GM23338 (cell line): ENCODE measurements at regions not wholly inside any gene's neighbourhood (a gene's known extent, or its start where the extent isn't known, plus 50 kb on each side); places are given as distances from the start of the nearest gene placed in this dataset.

ENCODE experiments used
- CREB1 ChIP-seq: fragments of 250-450 bp; sonication (Bioruptor Pico); IDR thresholded peaks from 2 replicates; pipeline ENCODE4 v1.5.0; 2020; ENCODE audit warnings: low read depth, mild to moderate bottlenecking, moderate library complexity
- EZH2 ChIP-seq: fragments of 200-600 bp; sonication (generic); IDR thresholded peaks from one replicate; pipeline ENCODE4 v1.8.0; 2017; ENCODE audit warnings: antibody characterized with exemption, mild to moderate bottlenecking, low read depth; ENCODE audit not compliant: unreplicated experiment
- EZH2phosphoT487 ChIP-seq: fragments of 200-600 bp; sonication (generic); IDR thresholded peaks from one replicate; pipeline ENCODE4 v1.8.1; 2018; ENCODE audit warnings: antibody characterized with exemption; ENCODE audit not compliant: unreplicated experiment
- JUNB ChIP-seq: IDR thresholded peaks from one replicate; pipeline ENCODE4 v1.6.1; 2016; ENCODE audit warnings: antibody characterized with exemption; ENCODE audit not compliant: unreplicated experiment
- POLR2AphosphoS5 ChIP-seq: IDR thresholded peaks from 2 replicates; pipeline ENCODE4 v1.6.1; 2016; ENCODE audit warnings: antibody characterized with exemption, low read depth
- ZNF114 ChIP-seq: fragments of 250-450 bp; sonication (Bioruptor Pico); IDR thresholded peaks from 2 replicates; pipeline ENCODE4 v1.5.0; 2020; ENCODE audit warnings: mild to moderate bottlenecking, moderate library complexity
- TF ChIP-seq, protein P1 (sequence below), 2 experiments: fragments of 200-600 bp in 1 of 2; sonication (generic) in 1 of 2; conservative IDR thresholded peaks; 2 replicates each; pipeline versions ENCODE4 v1.5.1 to v1.6.1; 2016 to 2017; ENCODE audit warnings: antibody characterized with exemption in 2 of 2, low read depth in 2 of 2, mild to moderate bottlenecking in 2 of 2, moderate library complexity in 1 of 2
- TF ChIP-seq, protein P2 (sequence below): IDR thresholded peaks from one replicate; pipeline ENCODE4 v1.6.1; 2018; ENCODE audit warnings: antibody characterized with exemption; ENCODE audit not compliant: unreplicated experiment
- TF ChIP-seq, protein P3 (sequence below): IDR thresholded peaks from 2 replicates; pipeline ENCODE4 v1.6.1; 2016; ENCODE audit warnings: antibody characterized with exemption

DNA sequence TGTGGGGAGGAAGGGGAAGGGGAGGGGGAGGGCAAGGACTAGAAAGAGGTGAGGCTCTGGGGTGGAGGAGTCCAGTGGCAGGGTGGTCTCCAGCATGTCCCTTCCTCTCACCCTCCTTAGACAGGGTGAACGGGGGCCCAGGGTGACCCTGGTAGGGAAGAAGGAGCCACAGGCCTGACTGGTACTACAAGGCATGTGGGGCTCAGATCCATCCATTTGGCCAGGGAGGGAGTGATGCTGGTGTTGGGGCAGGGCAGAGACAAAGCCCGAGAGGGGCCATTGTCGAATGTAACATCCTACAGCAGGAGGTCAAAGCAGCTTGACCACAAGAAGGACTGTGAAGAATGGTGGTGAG lies 69.0 kb upstream of the SHISAL1 start:
- TF ChIP-seq, protein P1, sequence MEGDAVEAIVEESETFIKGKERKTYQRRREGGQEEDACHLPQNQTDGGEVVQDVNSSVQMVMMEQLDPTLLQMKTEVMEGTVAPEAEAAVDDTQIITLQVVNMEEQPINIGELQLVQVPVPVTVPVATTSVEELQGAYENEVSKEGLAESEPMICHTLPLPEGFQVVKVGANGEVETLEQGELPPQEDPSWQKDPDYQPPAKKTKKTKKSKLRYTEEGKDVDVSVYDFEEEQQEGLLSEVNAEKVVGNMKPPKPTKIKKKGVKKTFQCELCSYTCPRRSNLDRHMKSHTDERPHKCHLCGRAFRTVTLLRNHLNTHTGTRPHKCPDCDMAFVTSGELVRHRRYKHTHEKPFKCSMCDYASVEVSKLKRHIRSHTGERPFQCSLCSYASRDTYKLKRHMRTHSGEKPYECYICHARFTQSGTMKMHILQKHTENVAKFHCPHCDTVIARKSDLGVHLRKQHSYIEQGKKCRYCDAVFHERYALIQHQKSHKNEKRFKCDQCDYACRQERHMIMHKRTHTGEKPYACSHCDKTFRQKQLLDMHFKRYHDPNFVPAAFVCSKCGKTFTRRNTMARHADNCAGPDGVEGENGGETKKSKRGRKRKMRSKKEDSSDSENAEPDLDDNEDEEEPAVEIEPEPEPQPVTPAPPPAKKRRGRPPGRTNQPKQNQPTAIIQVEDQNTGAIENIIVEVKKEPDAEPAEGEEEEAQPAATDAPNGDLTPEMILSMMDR (conservative IDR thresholded peaks at IDR 0.05; ENCODE audit: low read depth in 2 of 2) = no peak
- TF ChIP-seq ZNF114 (CRISPR knock-in tag) = no peak
- TF ChIP-seq, protein P2, sequence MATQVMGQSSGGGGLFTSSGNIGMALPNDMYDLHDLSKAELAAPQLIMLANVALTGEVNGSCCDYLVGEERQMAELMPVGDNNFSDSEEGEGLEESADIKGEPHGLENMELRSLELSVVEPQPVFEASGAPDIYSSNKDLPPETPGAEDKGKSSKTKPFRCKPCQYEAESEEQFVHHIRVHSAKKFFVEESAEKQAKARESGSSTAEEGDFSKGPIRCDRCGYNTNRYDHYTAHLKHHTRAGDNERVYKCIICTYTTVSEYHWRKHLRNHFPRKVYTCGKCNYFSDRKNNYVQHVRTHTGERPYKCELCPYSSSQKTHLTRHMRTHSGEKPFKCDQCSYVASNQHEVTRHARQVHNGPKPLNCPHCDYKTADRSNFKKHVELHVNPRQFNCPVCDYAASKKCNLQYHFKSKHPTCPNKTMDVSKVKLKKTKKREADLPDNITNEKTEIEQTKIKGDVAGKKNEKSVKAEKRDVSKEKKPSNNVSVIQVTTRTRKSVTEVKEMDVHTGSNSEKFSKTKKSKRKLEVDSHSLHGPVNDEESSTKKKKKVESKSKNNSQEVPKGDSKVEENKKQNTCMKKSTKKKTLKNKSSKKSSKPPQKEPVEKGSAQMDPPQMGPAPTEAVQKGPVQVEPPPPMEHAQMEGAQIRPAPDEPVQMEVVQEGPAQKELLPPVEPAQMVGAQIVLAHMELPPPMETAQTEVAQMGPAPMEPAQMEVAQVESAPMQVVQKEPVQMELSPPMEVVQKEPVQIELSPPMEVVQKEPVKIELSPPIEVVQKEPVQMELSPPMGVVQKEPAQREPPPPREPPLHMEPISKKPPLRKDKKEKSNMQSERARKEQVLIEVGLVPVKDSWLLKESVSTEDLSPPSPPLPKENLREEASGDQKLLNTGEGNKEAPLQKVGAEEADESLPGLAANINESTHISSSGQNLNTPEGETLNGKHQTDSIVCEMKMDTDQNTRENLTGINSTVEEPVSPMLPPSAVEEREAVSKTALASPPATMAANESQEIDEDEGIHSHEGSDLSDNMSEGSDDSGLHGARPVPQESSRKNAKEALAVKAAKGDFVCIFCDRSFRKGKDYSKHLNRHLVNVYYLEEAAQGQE = no peak
- TF ChIP-seq CREB1 (CRISPR knock-in tag) = no peak
- no peak for TF ChIP-seq POLR2AphosphoS5
- TF ChIP-seq EZH2phosphoT487 = no peak
- TF ChIP-seq JUNB = no peak
- TF ChIP-seq EZH2 = no peak
- TF ChIP-seq, protein P3, sequence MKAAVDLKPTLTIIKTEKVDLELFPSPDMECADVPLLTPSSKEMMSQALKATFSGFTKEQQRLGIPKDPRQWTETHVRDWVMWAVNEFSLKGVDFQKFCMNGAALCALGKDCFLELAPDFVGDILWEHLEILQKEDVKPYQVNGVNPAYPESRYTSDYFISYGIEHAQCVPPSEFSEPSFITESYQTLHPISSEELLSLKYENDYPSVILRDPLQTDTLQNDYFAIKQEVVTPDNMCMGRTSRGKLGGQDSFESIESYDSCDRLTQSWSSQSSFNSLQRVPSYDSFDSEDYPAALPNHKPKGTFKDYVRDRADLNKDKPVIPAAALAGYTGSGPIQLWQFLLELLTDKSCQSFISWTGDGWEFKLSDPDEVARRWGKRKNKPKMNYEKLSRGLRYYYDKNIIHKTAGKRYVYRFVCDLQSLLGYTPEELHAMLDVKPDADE = no peak
